Fibroblast of villous mesenchyme (primary cell): ENCODE measurements at regions not wholly inside any gene's neighbourhood (a gene's known extent, or its start where the extent isn't known, plus 50 kb on each side); places are given as distances from the start of the nearest gene placed in this dataset.

Experiments used
- DNase-seq: peaks from one replicate; pipeline ENCODE4 v3.0.0-alpha.2; 2010; ENCODE audit warnings: low read depth
- H3K4me3 ChIP-seq: 2 replicates; pipeline ENCODE4 v1.5.1; 2011; ENCODE audit warnings: low read depth, mild to moderate bottlenecking, low read length
- TF ChIP-seq, protein P1 (sequence below): IDR thresholded peaks from 2 replicates; pipeline ENCODE4 v1.5.1; 2012; ENCODE audit warnings: low read depth, mild to moderate bottlenecking, low read length; ENCODE audit not compliant: insufficient read depth

DNA sequence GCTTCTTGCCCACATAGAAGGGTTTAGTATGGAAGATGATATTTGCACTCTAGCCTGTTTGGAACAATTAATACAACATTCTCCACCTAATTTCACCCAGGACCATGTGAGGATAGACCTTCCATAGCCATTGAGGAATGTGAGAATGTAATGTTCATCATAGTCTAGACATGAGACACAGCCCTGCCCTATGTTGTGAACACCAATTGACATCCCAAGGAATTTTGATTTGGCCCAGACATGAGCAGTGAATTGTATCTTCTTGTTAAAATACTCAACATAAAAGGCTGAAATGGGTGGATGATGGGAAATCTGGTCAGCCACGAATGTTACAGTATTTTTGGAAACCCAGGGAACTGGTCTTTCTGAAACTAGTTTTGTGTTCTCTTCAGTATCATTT lies 892.3 kb upstream of the CHORDC1 start:
- DNase-seq, result no peak
- TF ChIP-seq, protein P1, sequence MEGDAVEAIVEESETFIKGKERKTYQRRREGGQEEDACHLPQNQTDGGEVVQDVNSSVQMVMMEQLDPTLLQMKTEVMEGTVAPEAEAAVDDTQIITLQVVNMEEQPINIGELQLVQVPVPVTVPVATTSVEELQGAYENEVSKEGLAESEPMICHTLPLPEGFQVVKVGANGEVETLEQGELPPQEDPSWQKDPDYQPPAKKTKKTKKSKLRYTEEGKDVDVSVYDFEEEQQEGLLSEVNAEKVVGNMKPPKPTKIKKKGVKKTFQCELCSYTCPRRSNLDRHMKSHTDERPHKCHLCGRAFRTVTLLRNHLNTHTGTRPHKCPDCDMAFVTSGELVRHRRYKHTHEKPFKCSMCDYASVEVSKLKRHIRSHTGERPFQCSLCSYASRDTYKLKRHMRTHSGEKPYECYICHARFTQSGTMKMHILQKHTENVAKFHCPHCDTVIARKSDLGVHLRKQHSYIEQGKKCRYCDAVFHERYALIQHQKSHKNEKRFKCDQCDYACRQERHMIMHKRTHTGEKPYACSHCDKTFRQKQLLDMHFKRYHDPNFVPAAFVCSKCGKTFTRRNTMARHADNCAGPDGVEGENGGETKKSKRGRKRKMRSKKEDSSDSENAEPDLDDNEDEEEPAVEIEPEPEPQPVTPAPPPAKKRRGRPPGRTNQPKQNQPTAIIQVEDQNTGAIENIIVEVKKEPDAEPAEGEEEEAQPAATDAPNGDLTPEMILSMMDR, result no peak
- H3K4me3 ChIP-seq, result no peak overlapping the region

GRCh38 chr11:91104237-91104636 lies 881.4 kb upstream of the CHORDC1 start:
- TF ChIP-seq, protein P1, result no peak
- peak; percentile 71 for DNase-seq
- H3K4me3 ChIP-seq, result no peak overlapping the region

DNA sequence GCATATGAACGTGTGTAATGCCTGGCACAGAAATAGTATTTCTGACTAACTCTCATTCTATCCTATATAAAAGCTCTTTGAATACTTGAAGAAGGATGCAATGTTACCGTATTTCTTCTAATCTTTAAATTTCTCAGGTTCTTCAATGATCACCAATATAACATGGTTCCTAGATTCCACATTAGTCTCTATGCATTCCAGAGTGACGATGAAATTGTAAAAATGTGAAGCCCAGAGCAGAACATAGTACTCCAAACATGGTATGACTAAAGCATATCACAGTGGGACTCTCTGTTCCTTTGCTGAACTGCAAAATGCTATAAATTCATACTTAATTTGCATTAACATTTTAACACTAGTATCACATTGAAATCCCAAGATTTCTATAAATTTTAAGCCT lies 877.6 kb upstream of the CHORDC1 start:
- H3K4me3 ChIP-seq, result no peak overlapping the region
- TF ChIP-seq, protein P1, result no peak
- no peak for DNase-seq

GRCh38 chr11:91097083-91097482 lies 874.2 kb upstream of the CHORDC1 start:
- TF ChIP-seq, protein P1, result no peak
- no peak overlapping the region for H3K4me3 ChIP-seq
- no peak for DNase-seq

- TF ChIP-seq, protein P1, result no peak
- DNase-seq, result no peak
- no peak overlapping the region for H3K4me3 ChIP-seq
These were observed 870.3 kb upstream of the CHORDC1 start for GRCh38 chr11:91093141-91093540.

DNA sequence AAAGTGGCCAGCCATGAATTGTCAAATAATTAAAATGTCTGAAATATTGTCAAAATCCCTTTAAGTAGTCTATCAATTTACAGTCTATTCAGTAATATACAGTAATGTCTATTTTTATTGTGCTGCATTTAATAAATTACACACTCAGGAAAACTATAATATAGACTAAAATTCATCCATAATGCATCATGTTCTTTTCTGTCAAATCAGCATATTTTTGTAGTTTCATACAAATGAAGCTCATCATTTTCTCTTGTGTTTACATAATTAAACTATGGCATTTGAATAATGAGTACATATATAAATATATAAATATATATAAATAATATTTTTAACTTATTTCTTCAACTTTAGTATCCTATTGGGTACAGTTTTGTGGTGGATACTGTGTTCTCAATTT lies 868.7 kb upstream of the CHORDC1 start:
- TF ChIP-seq, protein P1, result no peak
- H3K4me3 ChIP-seq, result no peak overlapping the region
- no peak for DNase-seq

DNA sequence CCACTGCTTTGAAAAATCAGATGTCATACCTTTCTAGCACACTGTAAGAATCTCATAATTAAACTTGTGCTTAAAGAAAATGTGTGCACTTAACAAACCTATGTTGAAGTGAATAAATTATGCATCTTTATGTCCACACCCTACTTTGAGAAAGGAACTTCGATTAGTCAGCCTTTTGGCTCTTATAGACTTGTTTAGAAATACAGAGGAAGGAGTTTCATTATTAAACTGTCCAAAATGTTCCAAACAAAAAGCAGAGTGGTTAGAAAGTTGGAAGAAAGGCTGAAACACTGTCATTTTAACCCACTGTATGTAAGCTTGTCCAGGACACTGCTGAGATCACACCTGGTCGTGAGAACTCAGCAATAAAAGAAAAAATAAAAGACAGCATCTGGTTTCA lies 863.2 kb upstream of the CHORDC1 start:
- TF ChIP-seq, protein P1, result no peak
- DNase-seq, result peak; percentile 30
- no peak overlapping the region for H3K4me3 ChIP-seq
